ENCODE measurements at regions not wholly inside any gene's neighbourhood (a gene's known extent, or its start where the extent isn't known, plus 50 kb on each side); places are given as distances from the start of the nearest gene placed in this dataset.

GRCh38 chr18:41576643-41577042 lies 378.4 kb upstream of the PIK3C3 start:
- H2BK12ac ChIP-seq (ENCODE audit: low read length) = no peak overlapping the region
- H3K18ac ChIP-seq (ENCODE audit: low read length) = no peak overlapping the region
- no peaks in the 10 kb centered on the region for H3K27me3 ChIP-seq (ENCODE audit: control insufficient read depth in 3 of 3, insufficient read depth in 3 of 3, low read depth in 1 of 3, low read length in 3 of 3)
- no peak overlapping the region for H3K27ac ChIP-seq (replicated peaks; ENCODE audit: low read length)
- H3K23ac ChIP-seq (ENCODE audit: low read depth, low read length, poor library complexity) = no peak overlapping the region
- no peak overlapping the region for H2BK5ac ChIP-seq (ENCODE audit: low read length)
- H2BK15ac ChIP-seq (ENCODE audit: low read length) = no peak overlapping the region
- no peak overlapping the region for H3K4me2 ChIP-seq (ENCODE audit: insufficient read depth, low read length, poor library complexity, severe bottlenecking)
- no peak overlapping the region for H3K4ac ChIP-seq (ENCODE audit: low read length)
- H4K91ac ChIP-seq (ENCODE audit: low read depth, low read length, poor library complexity) = no peak overlapping the region
- H3K14ac ChIP-seq (ENCODE audit: low read length) = no peak overlapping the region
- H2AK5ac ChIP-seq (ENCODE audit: low read depth, low read length) = no peak overlapping the region
- no CpG with 5 or more reads among the region's 3 CpGs for WGBS, 2 donors (ENCODE audit: extremely low coverage in 2 of 2, insufficient read length in 2 of 2, insufficient replicate concordance in 1 of 2)
- no peaks in the 10 kb centered on the region for H3K36me3 ChIP-seq (replicated peaks in 1 of 2; ENCODE audit: control insufficient read depth in 2 of 2, insufficient read depth in 2 of 2, low read length in 2 of 2)
- H3K9ac ChIP-seq (ENCODE audit: low read depth, low read length, poor library complexity) = no peak overlapping the region
- H4K8ac ChIP-seq (ENCODE audit: low read depth, low read length) = no peak overlapping the region
- H3K4me1 ChIP-seq (ENCODE audit: control insufficient read depth in 2 of 2, insufficient read depth in 1 of 2, low read depth in 1 of 2, low read length in 2 of 2) = peaks cover 3 to 17% of the 10 kb centered on the region in 2 donors
- H3K9me3 ChIP-seq (replicated peaks in 1 of 2; ENCODE audit: control insufficient read depth in 2 of 2, insufficient read depth in 1 of 2, low read depth in 1 of 2, low read length in 2 of 2) = no peaks in the 10 kb centered on the region
- no peak overlapping the region for H2BK120ac ChIP-seq (ENCODE audit: low read depth, low read length)
- DNase-seq (ENCODE audit: low spot score) = peak; percentile 20
- no peak overlapping the region for H3K4me3 ChIP-seq (ENCODE audit: low read length in 2 of 2)
- H3K79me1 ChIP-seq (ENCODE audit: low read depth, low read length) = no peaks in the 10 kb centered on the region
- H2AFZ ChIP-seq (ENCODE audit: low read length) = peak overlapping the region; percentile 52

DNA sequence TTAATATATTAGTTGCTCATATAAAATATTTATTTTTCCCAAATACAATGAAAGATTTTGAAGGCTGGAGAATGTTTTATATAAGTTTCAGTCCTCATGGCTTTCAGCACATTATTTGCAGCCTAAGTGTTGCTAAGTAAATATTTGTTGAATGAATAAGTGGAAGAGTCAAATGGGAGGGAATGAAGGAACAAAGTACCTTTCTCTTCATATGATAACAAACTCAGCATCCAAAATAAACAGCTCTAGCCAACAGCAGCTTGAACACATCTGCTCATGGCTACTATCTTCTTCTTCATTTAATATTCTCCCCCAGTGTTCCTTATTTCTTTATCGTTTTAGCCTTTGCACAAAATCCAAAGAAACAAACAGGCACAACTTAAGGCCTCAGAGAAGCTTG lies 385.2 kb upstream of the PIK3C3 start:
- no peak overlapping the region for H3K4ac ChIP-seq (ENCODE audit: low read length)
- H3K4me2 ChIP-seq (ENCODE audit: insufficient read depth, low read length, poor library complexity, severe bottlenecking) = no peak overlapping the region

GRCh38 chr18:41561961-41562360 lies 393.1 kb upstream of the PIK3C3 start:
- Histone ChIP-seq H2AFZ (ENCODE audit: low read length) (no peak overlapping the region), H2BK15ac (ENCODE audit: low read length) (no peak overlapping the region), H3K27me3 (ENCODE audit: control insufficient read depth in 3 of 3, insufficient read depth in 3 of 3, low read depth in 1 of 3, low read length in 3 of 3) (no peaks in the 10 kb centered on the region), H2BK5ac (ENCODE audit: low read length) (no peak overlapping the region), H3K4me1 (ENCODE audit: control insufficient read depth in 2 of 2, insufficient read depth in 1 of 2, low read depth in 1 of 2, low read length in 2 of 2) (no peaks in the 10 kb centered on the region), H2BK12ac (ENCODE audit: low read length) (no peak overlapping the region), H2AK5ac (ENCODE audit: low read depth, low read length) (no peak overlapping the region), H3K9ac (ENCODE audit: low read depth, low read length, poor library complexity) (no peak overlapping the region), H3K23ac (ENCODE audit: low read depth, low read length, poor library complexity) (no peak overlapping the region), H3K14ac (ENCODE audit: low read length) (no peak overlapping the region), H3K4me3 (ENCODE audit: low read length in 2 of 2) (no peak overlapping the region), H3K4me2 (ENCODE audit: insufficient read depth, low read length, poor library complexity, severe bottlenecking) (no peak overlapping the region), H4K8ac (ENCODE audit: low read depth, low read length) (no peak overlapping the region), H3K9me3 (replicated peaks in 1 of 2; ENCODE audit: control insufficient read depth in 2 of 2, insufficient read depth in 1 of 2, low read depth in 1 of 2, low read length in 2 of 2) (no peaks in the 10 kb centered on the region), H3K4ac (ENCODE audit: low read length) (no peak overlapping the region), H2BK120ac (ENCODE audit: low read depth, low read length) (no peak overlapping the region), H3K79me1 (ENCODE audit: low read depth, low read length) (no peaks in the 10 kb centered on the region), H3K36me3 (replicated peaks in 1 of 2; ENCODE audit: control insufficient read depth in 2 of 2, insufficient read depth in 2 of 2, low read length in 2 of 2) (no peaks in the 10 kb centered on the region), H4K91ac (ENCODE audit: low read depth, low read length, poor library complexity) (no peak overlapping the region), H3K27ac (replicated peaks; ENCODE audit: low read length) (no peak overlapping the region), H3K18ac (ENCODE audit: low read length) (no peak overlapping the region)
- DNase-seq (ENCODE audit: low spot score) = no peak
- WGBS, 2 donors (ENCODE audit: extremely low coverage in 2 of 2, insufficient read length in 2 of 2, insufficient replicate concordance in 1 of 2) = no CpG with 5 or more reads among the region's 2 CpGs

More for the DNA sequence above, 385.2 kb upstream of the PIK3C3 start:
- Histone ChIP-seq H2BK120ac (ENCODE audit: low read depth, low read length) (no peak overlapping the region), H3K36me3 (replicated peaks in 1 of 2; ENCODE audit: control insufficient read depth in 2 of 2, insufficient read depth in 2 of 2, low read length in 2 of 2) (no peaks in the 10 kb centered on the region), H4K8ac (ENCODE audit: low read depth, low read length) (no peak overlapping the region), H3K27ac (replicated peaks; ENCODE audit: low read length) (no peak overlapping the region), H2BK5ac (ENCODE audit: low read length) (no peak overlapping the region), H3K27me3 (ENCODE audit: control insufficient read depth in 3 of 3, insufficient read depth in 3 of 3, low read depth in 1 of 3, low read length in 3 of 3) (no peaks in the 10 kb centered on the region), H3K4me1 (ENCODE audit: control insufficient read depth in 2 of 2, insufficient read depth in 1 of 2, low read depth in 1 of 2, low read length in 2 of 2) (no peaks in the 10 kb centered on the region), H3K14ac (ENCODE audit: low read length) (no peak overlapping the region), H3K9me3 (replicated peaks in 1 of 2; ENCODE audit: control insufficient read depth in 2 of 2, insufficient read depth in 1 of 2, low read depth in 1 of 2, low read length in 2 of 2) (no peaks in the 10 kb centered on the region), H3K79me1 (ENCODE audit: low read depth, low read length) (no peaks in the 10 kb centered on the region), H2BK12ac (ENCODE audit: low read length) (no peak overlapping the region), H2AFZ (ENCODE audit: low read length) (no peak overlapping the region), H3K9ac (ENCODE audit: low read depth, low read length, poor library complexity) (no peak overlapping the region), H3K4me3 (ENCODE audit: low read length in 2 of 2) (no peak overlapping the region), H4K91ac (ENCODE audit: low read depth, low read length, poor library complexity) (no peak overlapping the region), H3K18ac (ENCODE audit: low read length) (no peak overlapping the region), H2BK15ac (ENCODE audit: low read length) (no peak overlapping the region), H2AK5ac (ENCODE audit: low read depth, low read length) (no peak overlapping the region), H3K23ac (ENCODE audit: low read depth, low read length, poor library complexity) (no peak overlapping the region)
- WGBS, 2 donors (ENCODE audit: extremely low coverage in 2 of 2, insufficient read length in 2 of 2, insufficient replicate concordance in 1 of 2) = no CpG with 5 or more reads among the region's 1 CpG
- DNase-seq (ENCODE audit: low spot score) = no peak

GRCh38 chr18:41558715-41559114 lies 396.3 kb upstream of the PIK3C3 start:
- Histone ChIP-seq H3K79me1 (ENCODE audit: low read depth, low read length) (no peaks in the 10 kb centered on the region), H3K23ac (ENCODE audit: low read depth, low read length, poor library complexity) (no peak overlapping the region), H3K9me3 (replicated peaks in 1 of 2; ENCODE audit: control insufficient read depth in 2 of 2, insufficient read depth in 1 of 2, low read depth in 1 of 2, low read length in 2 of 2) (no peaks in the 10 kb centered on the region), H2BK12ac (ENCODE audit: low read length) (no peak overlapping the region), H2AK5ac (ENCODE audit: low read depth, low read length) (no peak overlapping the region), H3K18ac (ENCODE audit: low read length) (no peak overlapping the region), H3K4me2 (ENCODE audit: insufficient read depth, low read length, poor library complexity, severe bottlenecking) (no peak overlapping the region), H2BK120ac (ENCODE audit: low read depth, low read length) (no peak overlapping the region), H2BK15ac (ENCODE audit: low read length) (no peak overlapping the region), H3K36me3 (replicated peaks in 1 of 2; ENCODE audit: control insufficient read depth in 2 of 2, insufficient read depth in 2 of 2, low read length in 2 of 2) (no peaks in the 10 kb centered on the region), H4K91ac (ENCODE audit: low read depth, low read length, poor library complexity) (no peak overlapping the region), H3K4me1 (ENCODE audit: control insufficient read depth in 2 of 2, insufficient read depth in 1 of 2, low read depth in 1 of 2, low read length in 2 of 2) (no peaks in the 10 kb centered on the region), H3K27me3 (ENCODE audit: control insufficient read depth in 3 of 3, insufficient read depth in 3 of 3, low read depth in 1 of 3, low read length in 3 of 3) (no peaks in the 10 kb centered on the region), H2BK5ac (ENCODE audit: low read length) (no peak overlapping the region), H3K9ac (ENCODE audit: low read depth, low read length, poor library complexity) (no peak overlapping the region), H4K8ac (ENCODE audit: low read depth, low read length) (no peak overlapping the region), H3K4me3 (ENCODE audit: low read length in 2 of 2) (no peak overlapping the region), H3K14ac (ENCODE audit: low read length) (no peak overlapping the region), H2AFZ (ENCODE audit: low read length) (no peak overlapping the region), H3K4ac (ENCODE audit: low read length) (no peak overlapping the region), H3K27ac (replicated peaks; ENCODE audit: low read length) (no peak overlapping the region)
- WGBS, 2 donors (ENCODE audit: extremely low coverage in 2 of 2, insufficient read length in 2 of 2, insufficient replicate concordance in 1 of 2) = no CpG with 5 or more reads among the region's 1 CpG
- no peak for DNase-seq (ENCODE audit: low spot score)

Data from neuronal stem cell (in vitro differentiated cells).